Breast epithelium (tissue), 4 donors: ENCODE measurements at regions not wholly inside any gene's neighbourhood (a gene's known extent, or its start where the extent isn't known, plus 50 kb on each side); places are given as distances from the start of the nearest gene placed in this dataset.

Experiments used
- DNase-seq, 2 donors: peaks; one replicate each; pipeline ENCODE4 v3.0.0-alpha.2; 2019; ENCODE audit warnings: low spot score in 2 of 2
- H3K27ac ChIP-seq, 2 donors: fragments of 200-600 bp; sonication (generic) in 1 of 2; one replicate each; pipeline ENCODE4 v1.5.1; 2016 to 2019; ENCODE audit warnings: mild to moderate bottlenecking in 1 of 2
- H3K27me3 ChIP-seq, 2 donors: fragments of 200-600 bp; sonication (generic) in 1 of 2; one replicate each; pipeline versions ENCODE4 v1.5.1 to v1.6.0; 2017 to 2019; ENCODE audit warnings: control low read depth in 1 of 2, mild to moderate bottlenecking in 1 of 2
- H3K36me3 ChIP-seq: fragments of 200-600 bp; one replicate; pipeline ENCODE4 v1.5.1; 2019
- H3K4me1 ChIP-seq, 2 donors: fragments of 200-600 bp; sonication (generic); one replicate each; pipeline ENCODE4 v1.5.1; 2016 to 2019; ENCODE audit warnings: control low read depth in 1 of 2
- H3K4me3 ChIP-seq, 3 donors: fragments of 200-600 bp; sonication (generic); 1 replicate in 2 of 3; 2 replicates in 1 of 3; pipeline ENCODE4 v1.5.1; 2016 to 2019; ENCODE audit warnings: mild to moderate bottlenecking in 3 of 3, moderate library complexity in 2 of 3
- H3K9me3 ChIP-seq, 2 donors: fragments of 200-600 bp; sonication (generic) in 1 of 2; one replicate each; pipeline ENCODE4 v1.5.1; 2016 to 2019; ENCODE audit warnings: control low read depth in 1 of 2
- CTCF ChIP-seq, 3 donors: fragments of 450-650 bp; IDR thresholded peaks; one replicate each; pipeline ENCODE4 v1.5.1; 2016 to 2017; ENCODE audit warnings: antibody characterized with exemption in 3 of 3, mild to moderate bottlenecking in 3 of 3, moderate library complexity in 3 of 3
- POLR2A ChIP-seq: fragments of 450-650 bp; IDR thresholded peaks from one replicate; pipeline ENCODE4 v1.6.1; 2016; ENCODE audit warnings: antibody characterized with exemption, mild to moderate bottlenecking, moderate library complexity
- POLR2AphosphoS5 ChIP-seq, 3 donors: sonication (generic); formaldehyde crosslinking; IDR thresholded peaks; one replicate each; pipeline ENCODE4 v1.6.1; 2017; ENCODE audit warnings: antibody characterized with exemption in 3 of 3
- intact Hi-C: fragments of 100-400 bp; cut with DNase I; formaldehyde crosslinking; loops from one replicate; pipeline ENCODE4 v1.15.1; 2023; ENCODE audit warnings: low total_unique reads

GRCh38 chr11:104390651-104391050 lies 226.7 kb upstream of the PDGFD start:
- no peak for TF ChIP-seq CTCF (IDR thresholded peaks at IDR 0.05)
- TF ChIP-seq POLR2A, result no peak
- no peak for TF ChIP-seq POLR2AphosphoS5 (IDR thresholded peaks at IDR 0.05)

GRCh38 chr11:104385884-104386283 lies 221.9 kb upstream of the PDGFD start:
- DNase-seq, result no peak
- intact Hi-C loops, result no loop called here
- Histone ChIP-seq H3K36me3 (no peaks in the 10 kb centered on the region), H3K4me3 (no peak overlapping the region), H3K4me1 (no peaks in the 10 kb centered on the region), H3K27me3 (no peaks in the 10 kb centered on the region), H3K9me3 (no peaks in the 10 kb centered on the region), H3K27ac (no peak overlapping the region)
- no peak for TF ChIP-seq POLR2A
- no peak for TF ChIP-seq POLR2AphosphoS5 (IDR thresholded peaks at IDR 0.05)
- TF ChIP-seq CTCF (IDR thresholded peaks at IDR 0.05), result no peak

More at GRCh38 chr11:104390651-104391050, 226.7 kb upstream of the PDGFD start:
- Histone ChIP-seq H3K4me3 (no peak overlapping the region), H3K36me3 (no peaks in the 10 kb centered on the region), H3K27ac (no peak overlapping the region), H3K9me3 (no peaks in the 10 kb centered on the region), H3K27me3 (no peaks in the 10 kb centered on the region), H3K4me1 (no peaks in the 10 kb centered on the region)
- DNase-seq, result no peak
- intact Hi-C loops, result no loop called here

- no peak overlapping the region for H3K27ac ChIP-seq
- intact Hi-C loops, result no loop called here
These were observed 216.4 kb upstream of the PDGFD start for GRCh38 chr11:104380358-104380757.

GRCh38 chr11:104372111-104372510 lies 208.2 kb upstream of the PDGFD start:
- Histone ChIP-seq H3K4me3 (no peak overlapping the region), H3K36me3 (no peaks in the 10 kb centered on the region), H3K4me1 (no peaks in the 10 kb centered on the region), H3K9me3 (no peaks in the 10 kb centered on the region), H3K27me3 (no peaks in the 10 kb centered on the region), H3K27ac (no peak overlapping the region)
- intact Hi-C loops, result no loop called here
- TF ChIP-seq POLR2AphosphoS5 (IDR thresholded peaks at IDR 0.05), result no peak
- no peak for TF ChIP-seq CTCF (IDR thresholded peaks at IDR 0.05)
- no peak for TF ChIP-seq POLR2A
- DNase-seq, result no peak

More at GRCh38 chr11:104380358-104380757, 216.4 kb upstream of the PDGFD start:
- Histone ChIP-seq H3K27me3 (no peaks in the 10 kb centered on the region), H3K4me1 (no peaks in the 10 kb centered on the region), H3K4me3 (no peak overlapping the region), H3K36me3 (no peaks in the 10 kb centered on the region), H3K9me3 (no peaks in the 10 kb centered on the region)
- DNase-seq, result no peak
- TF ChIP-seq POLR2A (no peak), POLR2AphosphoS5 (IDR thresholded peaks at IDR 0.05) (no peak), CTCF (IDR thresholded peaks at IDR 0.05) (no peak)

- no peak overlapping the region for H3K4me3 ChIP-seq
- no peak for DNase-seq
- H3K36me3 ChIP-seq, result no peaks in the 10 kb centered on the region
- H3K9me3 ChIP-seq, result peaks cover 0 to 6% of the 10 kb centered on the region in 2 donors
- no peak overlapping the region for H3K27ac ChIP-seq
- intact Hi-C loops, result no loop called here
- TF ChIP-seq CTCF (IDR thresholded peaks at IDR 0.05) (no peak), POLR2A (no peak), POLR2AphosphoS5 (IDR thresholded peaks at IDR 0.05) (no peak)
- H3K27me3 ChIP-seq, result no peaks in the 10 kb centered on the region
- H3K4me1 ChIP-seq, result no peaks in the 10 kb centered on the region
These were observed 206.5 kb upstream of the PDGFD start for GRCh38 chr11:104370478-104370877.
